DMS153 treated with DMSO at 0.1 percent for 48 hours (cell line): ENCODE measurements at regions not wholly inside any gene's neighbourhood (a gene's known extent, or its start where the extent isn't known, plus 50 kb on each side); places are given as distances from the start of the nearest gene placed in this dataset.
"Not testable (repeated sequence)": the region's sequence is repeated elsewhere in the genome, so short reads cannot be mapped to it uniquely, and the experiment has no call there.

Source experiments
- DNase-seq: peaks from one replicate; lab custom pipeline; 2025; ENCODE audit not compliant: unreplicated experiment; lab: John Stamatoyannopoulos, UW

- no peak for DNase-seq
These were observed 569.4 kb downstream of the MEI4 start for GRCh38 chr6:78222226-78222625.

- no peak for DNase-seq
These were observed 578.2 kb downstream of the MEI4 start for GRCh38 chr6:78231002-78231401.

- no peak for DNase-seq
These were observed 590.7 kb downstream of the MEI4 start for GRCh38 chr6:78243519-78243918.

- no peak for DNase-seq
These were observed 599.1 kb downstream of the MEI4 start for GRCh38 chr6:78251931-78252330.

GRCh38 chr6:78253618-78254017, 600.8 kb downstream of the MEI4 start:
- DNase-seq: no peak

- no peak for DNase-seq
These were observed 607.1 kb downstream of the MEI4 start for GRCh38 chr6:78259935-78260334.

GRCh38 chr6:78260427-78260826, 606.9 kb upstream of the IRAK1BP1 start:
- DNase-seq: not testable (repeated sequence)

- DNase-seq: no peak
These were observed 598.5 kb upstream of the IRAK1BP1 start for GRCh38 chr6:78268591-78269452.

GRCh38 chr6:78300885-78301284, 566.5 kb upstream of the IRAK1BP1 start:
- DNase-seq: no peak

- no peak for DNase-seq
These were observed 564.9 kb upstream of the IRAK1BP1 start for GRCh38 chr6:78302411-78302810.

GRCh38 chr6:78308025-78308424, 559.3 kb upstream of the IRAK1BP1 start:
- DNase-seq: no peak

- no peak for DNase-seq
These were observed 545.1 kb upstream of the IRAK1BP1 start for GRCh38 chr6:78322068-78322845.

GRCh38 chr6:78324213-78324612, 543.1 kb upstream of the IRAK1BP1 start:
- DNase-seq: no peak

- no peak for DNase-seq
These were observed 526.6 kb upstream of the IRAK1BP1 start for GRCh38 chr6:78340755-78341154.

- DNase-seq: no peak
These were observed 521.5 kb upstream of the IRAK1BP1 start for GRCh38 chr6:78345882-78346281.

GRCh38 chr6:78347191-78347916, 520.0 kb upstream of the IRAK1BP1 start:
- no peak for DNase-seq

- DNase-seq: no peak
These were observed 514.3 kb upstream of the IRAK1BP1 start for GRCh38 chr6:78353040-78353439.

GRCh38 chr6:78363688-78364087, 503.7 kb upstream of the IRAK1BP1 start:
- no peak for DNase-seq

- no peak for DNase-seq
These were observed 501.9 kb upstream of the IRAK1BP1 start for GRCh38 chr6:78365473-78365872.

- DNase-seq: no peak
These were observed 490.3 kb upstream of the IRAK1BP1 start for GRCh38 chr6:78377056-78377455.

GRCh38 chr6:78379982-78380381, 487.4 kb upstream of the IRAK1BP1 start:
- no peak for DNase-seq

GRCh38 chr6:78380541-78380940, 486.8 kb upstream of the IRAK1BP1 start:
- no peak for DNase-seq
